ENCODE measurements at regions not wholly inside any gene's neighbourhood (a gene's known extent, or its start where the extent isn't known, plus 50 kb on each side); places are given as distances from the start of the nearest gene placed in this dataset.
"Not testable (repeated sequence)": the region's sequence is repeated elsewhere in the genome, so short reads cannot be mapped to it uniquely, and the experiment has no call there.

GRCh38 chr13:108074429-108074828, 140.9 kb downstream of the LIG4 start:
- DNase-seq, result not testable (repeated sequence)

GRCh38 chr13:108070925-108071324, 144.4 kb downstream of the LIG4 start:
- no peak for DNase-seq

GRCh38 chr13:108070491-108070890, 144.8 kb downstream of the LIG4 start:
- DNase-seq, result no peak

GRCh38 chr13:108069521-108070210, 145.7 kb downstream of the LIG4 start:
- no peak for DNase-seq

- not testable (repeated sequence) for DNase-seq
Measured at GRCh38 chr13:108064372-108064771, 151.0 kb downstream of the LIG4 start.

- no peak for DNase-seq
Measured at GRCh38 chr13:108060111-108060510, 155.2 kb downstream of the LIG4 start.

- DNase-seq, result no peak
Measured at GRCh38 chr13:108056278-108056677, 159.1 kb downstream of the LIG4 start.

- no peak for DNase-seq
Measured at GRCh38 chr13:108049211-108049610, 166.1 kb downstream of the LIG4 start.

GRCh38 chr13:108044954-108045353, 170.4 kb downstream of the LIG4 start:
- DNase-seq, result no peak

GRCh38 chr13:108042866-108043265, 172.5 kb downstream of the LIG4 start:
- not testable (repeated sequence) for DNase-seq

GRCh38 chr13:108037348-108037747, 178.0 kb downstream of the LIG4 start:
- DNase-seq, result no peak

- no peak for DNase-seq
Measured at GRCh38 chr13:108036411-108036932, 178.9 kb downstream of the LIG4 start.

GRCh38 chr13:108034909-108035410, 180.4 kb downstream of the LIG4 start:
- no peak for DNase-seq

GRCh38 chr13:108033800-108034707, 181.3 kb downstream of the LIG4 start:
- no peak for DNase-seq

GRCh38 chr13:108031865-108032264, 183.5 kb downstream of the LIG4 start:
- no peak for DNase-seq

- DNase-seq, result no peak
Measured at GRCh38 chr13:108030769-108031168, 184.6 kb downstream of the LIG4 start.

- no peak for DNase-seq
Measured at GRCh38 chr13:108026680-108027410, 188.5 kb downstream of the LIG4 start.

- DNase-seq, result no peak
Measured at GRCh38 chr13:108020027-108020426, 195.3 kb downstream of the LIG4 start.

GRCh38 chr13:108018371-108018870, 196.9 kb downstream of the LIG4 start:
- DNase-seq, result no peak

GRCh38 chr13:108006619-108007018, 208.7 kb downstream of the LIG4 start:
- no peak for DNase-seq

GRCh38 chr13:108005231-108005630, 210.1 kb downstream of the LIG4 start:
- DNase-seq, result no peak

GRCh38 chr13:108003626-108004025, 211.7 kb downstream of the LIG4 start:
- DNase-seq, result no peak

- DNase-seq, result no peak
Measured at GRCh38 chr13:108000998-108001397, 214.3 kb downstream of the LIG4 start.
